Heart left ventricle (tissue), 16 donors: ENCODE measurements at regions not wholly inside any gene's neighbourhood (a gene's known extent, or its start where the extent isn't known, plus 50 kb on each side); places are given as distances from the start of the nearest gene placed in this dataset.
"Not testable (repeated sequence)": the region's sequence is repeated elsewhere in the genome, so short reads cannot be mapped to it uniquely, and the experiment has no call there.

Experiments used
- ATAC-seq, 4 donors: fragments of 200-7000 bp; cut with Tn5 transposase; one replicate each; pipeline ENCODE4 v1.9.1; 2020 to 2022; ENCODE audit warnings: moderate library complexity in 4 of 4, mild to moderate bottlenecking in 3 of 4, moderate number of reproducible peaks in 1 of 4
- DNase-seq, 5 donors: peaks; one replicate each; pipeline ENCODE4 v3.0.0-alpha.2; 2020
- H3K27ac ChIP-seq, 12 donors: fragments of 200-600 bp; sonication (generic) in 4 of 12; one replicate each; pipeline versions ENCODE4 v1.5.0 to v1.8.0; 2016 to 2022; ENCODE audit warnings: mild to moderate bottlenecking in 2 of 12
- H3K27me3 ChIP-seq, 9 donors: fragments of 200-600 bp; sonication (generic) in 2 of 9; one replicate each; pipeline versions ENCODE4 v1.5.1 to v1.8.0; 2016 to 2022; ENCODE audit warnings: mild to moderate bottlenecking in 3 of 9
- H3K36me3 ChIP-seq, 9 donors: fragments of 200-600 bp; sonication (generic) in 2 of 9; one replicate each; pipeline versions ENCODE4 v1.5.0 to v1.8.0; 2018 to 2022; ENCODE audit warnings: mild to moderate bottlenecking in 2 of 9
- H3K4me1 ChIP-seq, 12 donors: fragments of 200-600 bp; sonication (generic) in 4 of 12; one replicate each; pipeline versions ENCODE4 v1.5.0 to v1.8.0; 2016 to 2022; ENCODE audit warnings: mild to moderate bottlenecking in 3 of 12
- H3K4me3 ChIP-seq, 12 donors: fragments of 200-600 bp; sonication (generic) in 4 of 12; one replicate each; pipeline versions ENCODE4 v1.5.0 to v1.8.0; 2017 to 2022; ENCODE audit warnings: mild to moderate bottlenecking in 9 of 12, moderate library complexity in 4 of 12
- H3K9me3 ChIP-seq, 12 donors: fragments of 200-600 bp; sonication (generic) in 4 of 12; one replicate each; pipeline versions ENCODE4 v1.5.0 to v1.8.0; 2016 to 2022; ENCODE audit warnings: mild to moderate bottlenecking in 1 of 12
- POLR2A ChIP-seq, 2 donors: fragments of 450-650 bp; IDR thresholded peaks; one replicate each; pipeline ENCODE4 v1.6.1; 2017; ENCODE audit warnings: antibody characterized with exemption in 2 of 2, mild to moderate bottlenecking in 2 of 2, moderate library complexity in 2 of 2
- WGBS, 4 donors: extraction: QIAGEN DNeasy Blood & Tissue Kit in 2 of 4; methylation state at CpG; one replicate each; pipeline versions ENCODE4 v1.1.5 to v1.1.7; 2013 to 2018; 5-methylcytosine and 5-hydroxymethylcytosine counted together
- intact Hi-C, 10 donors: fragments of 100-400 bp; cut with DNase I; formaldehyde crosslinking; loops; one replicate each; pipeline versions ENCODE4 v1.11.1 to v1.14.2; 2022
- TF ChIP-seq, protein P1 (sequence below), 12 donors: fragments of 200-600 bp; sonication (generic) in 4 of 12; IDR thresholded peaks; one replicate each; pipeline versions ENCODE4 v1.5.0 to v1.8.0; 2018 to 2022; ENCODE audit warnings: antibody characterized with exemption in 12 of 12, mild to moderate bottlenecking in 5 of 12
- donor health status: ischemic (EF 13 %, LVEDD 7.1; RV severe dilation, severe dysfunction).
- donor health status: healthy with polysubstance abuse.
- donor health status: DM: no; HTN: yes; CAD: no.
- donor health status: DM: no; HTN: no; CAD: no.
- donor health status: ischemic (EF 25% LVEDD 6.9; RV normal size, moderate dysfunction).
- donor health status: ischemic (EF 25% LVEDD 5.7; RV mildly dilated, moderate dysfunction).
- donor health status: healthy.
- donor health status: DM: yes; HTN: yes; CAD: no.
- donor health status: ischemic (EF 35%, LVEDD 5.7; RV mildly dilated, moderate dysfunction).
- donor health status: nonischemic (EF 11% LVEDD 7.7; RV severe dilation, severe dysfunction).
- donor health status: DM: yes; HTN: yes; CAD: no.
- donor health status: PGD.
- donor health status: ischemic (EF 29% LVEDD 5.4; RV normal size, mild dysfunction).
- donor health status: nonischemic (EF 23%, LVEDD 6.1; RV moderate dilation, normal function).

DNA sequence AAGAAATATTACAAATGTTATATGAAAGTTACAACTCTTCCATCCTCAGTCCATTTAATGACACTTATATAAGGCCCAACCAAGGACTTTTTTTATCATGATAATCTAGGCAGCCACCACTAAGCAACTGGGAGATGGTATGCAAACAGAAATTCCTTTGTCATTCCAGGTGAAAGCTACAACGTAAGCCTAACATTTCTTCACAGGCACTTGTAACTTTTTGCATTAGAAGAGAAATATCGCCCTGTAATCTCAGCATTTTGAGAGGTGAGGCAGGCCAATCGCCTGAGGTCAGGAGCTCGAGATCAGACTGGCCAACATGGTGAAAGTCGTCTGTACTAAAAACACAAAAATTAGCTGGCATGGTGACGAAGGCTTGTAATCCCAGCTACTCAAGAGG, 581.2 kb upstream of the SLC8A1 start:
- ATAC-seq (no peak), DNase-seq (no peak)
- intact Hi-C loops: no loop called here
- no peak overlapping the region for H3K27ac ChIP-seq
- no peak for TF ChIP-seq POLR2A (IDR thresholded peaks at IDR 0.05)
- TF ChIP-seq, protein P1, sequence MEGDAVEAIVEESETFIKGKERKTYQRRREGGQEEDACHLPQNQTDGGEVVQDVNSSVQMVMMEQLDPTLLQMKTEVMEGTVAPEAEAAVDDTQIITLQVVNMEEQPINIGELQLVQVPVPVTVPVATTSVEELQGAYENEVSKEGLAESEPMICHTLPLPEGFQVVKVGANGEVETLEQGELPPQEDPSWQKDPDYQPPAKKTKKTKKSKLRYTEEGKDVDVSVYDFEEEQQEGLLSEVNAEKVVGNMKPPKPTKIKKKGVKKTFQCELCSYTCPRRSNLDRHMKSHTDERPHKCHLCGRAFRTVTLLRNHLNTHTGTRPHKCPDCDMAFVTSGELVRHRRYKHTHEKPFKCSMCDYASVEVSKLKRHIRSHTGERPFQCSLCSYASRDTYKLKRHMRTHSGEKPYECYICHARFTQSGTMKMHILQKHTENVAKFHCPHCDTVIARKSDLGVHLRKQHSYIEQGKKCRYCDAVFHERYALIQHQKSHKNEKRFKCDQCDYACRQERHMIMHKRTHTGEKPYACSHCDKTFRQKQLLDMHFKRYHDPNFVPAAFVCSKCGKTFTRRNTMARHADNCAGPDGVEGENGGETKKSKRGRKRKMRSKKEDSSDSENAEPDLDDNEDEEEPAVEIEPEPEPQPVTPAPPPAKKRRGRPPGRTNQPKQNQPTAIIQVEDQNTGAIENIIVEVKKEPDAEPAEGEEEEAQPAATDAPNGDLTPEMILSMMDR (IDR thresholded peaks at IDR 0.05): no peak
- no peaks in the 10 kb centered on the region for H3K27me3 ChIP-seq
- H3K9me3 ChIP-seq: no peaks in the 10 kb centered on the region
- 79 to 88% (median 87%) methylated on average over 6 of the region's 6 CpGs for WGBS, 4 donors
- H3K36me3 ChIP-seq: no peaks in the 10 kb centered on the region
- H3K4me1 ChIP-seq: no peaks in the 10 kb centered on the region
- H3K4me3 ChIP-seq: no peak overlapping the region

DNA sequence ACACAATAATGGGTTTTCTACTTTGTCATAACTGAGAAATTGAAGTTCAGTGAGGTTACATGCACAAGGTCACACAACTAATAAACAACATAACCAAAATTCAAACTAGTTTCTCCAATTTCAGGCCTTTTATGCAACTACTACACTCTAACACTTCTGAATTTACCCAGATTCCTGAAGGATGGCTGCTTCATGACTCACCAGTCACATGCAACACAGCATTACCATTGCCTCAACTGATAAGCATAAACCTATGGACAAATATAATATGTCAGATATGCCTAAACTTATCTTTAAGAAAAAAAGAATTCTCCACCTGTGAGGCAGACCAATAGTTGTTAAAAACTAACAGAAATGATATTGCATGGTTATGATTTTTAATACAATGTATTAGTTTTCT, 586.5 kb upstream of the SLC8A1 start:
- no peak overlapping the region for H3K27ac ChIP-seq
- ATAC-seq (no peak), DNase-seq (no peak)
- intact Hi-C loops: no loop called here
- no peak overlapping the region for H3K4me3 ChIP-seq
- no peaks in the 10 kb centered on the region for H3K27me3 ChIP-seq
- H3K36me3 ChIP-seq: no peaks in the 10 kb centered on the region
- H3K4me1 ChIP-seq: no peaks in the 10 kb centered on the region
- H3K9me3 ChIP-seq: no peaks in the 10 kb centered on the region
- TF ChIP-seq, protein P1 (IDR thresholded peaks at IDR 0.05): no peak
- no peak for TF ChIP-seq POLR2A (IDR thresholded peaks at IDR 0.05)

DNA sequence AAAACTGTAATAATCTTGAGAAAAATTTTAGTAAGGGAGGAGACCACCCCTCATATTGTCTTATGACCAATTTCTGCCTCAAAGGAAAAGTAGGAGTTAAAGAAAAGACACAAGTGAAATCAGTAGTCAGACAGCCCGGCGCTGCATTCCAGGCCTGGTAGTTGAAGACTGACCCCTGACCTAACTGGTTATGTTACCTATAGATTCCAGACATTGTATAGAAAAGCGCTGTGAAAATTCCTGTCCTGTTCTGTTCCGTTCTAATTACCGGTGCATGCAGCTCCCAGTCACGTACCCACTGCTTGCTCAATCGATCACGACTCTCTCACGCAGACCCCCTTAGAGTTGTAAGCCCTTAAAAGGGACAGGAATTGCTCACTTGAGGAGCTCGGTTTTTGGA, 587.9 kb upstream of the SLC8A1 start:
- H3K27ac ChIP-seq, H3K36me3 ChIP-seq, H3K27me3 ChIP-seq, DNase-seq, intact Hi-C loops, H3K4me1 ChIP-seq, H3K9me3 ChIP-seq, ATAC-seq, H3K4me3 ChIP-seq: not testable (repeated sequence)
- 81 to 86% (median 86%) methylated on average over 10 of the region's 10 CpGs for WGBS, 4 donors

DNA sequence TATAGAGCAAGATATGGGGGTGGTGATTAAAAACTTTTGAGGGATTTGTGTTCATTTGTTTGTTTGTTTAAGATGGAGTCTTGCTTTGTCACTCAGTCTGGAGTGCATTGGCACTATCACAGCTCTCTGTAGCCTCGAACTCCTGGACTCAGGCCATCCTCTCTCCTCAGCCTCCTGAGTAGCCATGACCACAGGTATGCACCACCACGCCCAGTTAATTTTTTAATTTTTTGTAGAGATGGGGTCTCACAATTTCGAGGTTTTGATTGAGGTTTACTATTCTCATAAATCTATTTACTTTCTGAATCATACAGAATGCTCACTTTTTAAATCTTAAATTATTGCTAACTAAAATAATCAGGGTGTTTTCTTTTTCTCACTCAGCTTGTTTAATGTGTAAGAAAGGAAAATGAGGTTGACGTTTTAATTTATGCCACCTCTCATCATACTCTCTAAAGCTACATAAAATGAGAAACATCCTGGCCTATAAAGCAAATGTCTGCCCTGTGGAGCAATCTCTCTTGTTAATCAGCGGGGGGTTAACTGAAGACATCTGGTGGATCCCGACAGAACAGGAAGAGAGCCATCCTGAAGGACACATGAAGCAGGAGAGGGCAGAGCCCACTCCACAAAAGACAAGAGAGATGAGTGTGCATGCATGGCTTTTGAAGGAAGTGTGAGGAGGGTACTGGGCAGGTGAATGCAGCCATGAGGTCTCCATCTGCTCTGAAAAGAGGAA, 589.1 kb upstream of the SLC8A1 start:
- ATAC-seq: no peak
- intact Hi-C loops: no loop called here
- H3K4me3 ChIP-seq: no peak overlapping the region
- no peaks in the 10 kb centered on the region for H3K36me3 ChIP-seq
- H3K4me1 ChIP-seq: no peaks in the 10 kb centered on the region
- no peak overlapping the region for H3K27ac ChIP-seq
- no peak for TF ChIP-seq POLR2A (IDR thresholded peaks at IDR 0.05)
- TF ChIP-seq, protein P1 (IDR thresholded peaks at IDR 0.05): no peak
- H3K27me3 ChIP-seq: no peaks in the 10 kb centered on the region
- WGBS, 4 donors: 76 to 80% (median 77%) methylated on average over 6 of the region's 6 CpGs
- no peak for DNase-seq
- H3K9me3 ChIP-seq: peaks cover 0 to 4% (median 0%) of the 10 kb centered on the region in 12 donors

DNA sequence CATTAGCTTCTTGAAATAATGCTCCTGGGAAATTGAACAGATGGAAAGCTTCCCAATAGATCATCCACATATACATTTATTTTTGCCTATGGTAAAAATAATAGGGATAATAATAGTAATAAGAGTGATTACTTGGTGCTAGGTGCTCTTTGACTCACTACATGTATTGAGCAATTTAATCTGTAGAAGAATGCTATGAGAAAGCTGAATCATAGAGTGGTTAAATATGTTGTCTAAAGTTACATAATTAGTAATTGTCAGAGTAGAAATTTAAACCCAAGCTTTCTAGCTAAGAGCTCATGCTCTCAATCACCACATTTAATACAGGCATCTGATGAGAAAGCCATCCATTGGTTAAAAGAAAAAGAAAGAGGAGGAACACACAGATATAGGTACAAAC, 590.5 kb upstream of the SLC8A1 start:
- ATAC-seq: no peak
- DNase-seq: no peak
- intact Hi-C loops: no loop called here
- TF ChIP-seq POLR2A (IDR thresholded peaks at IDR 0.05): no peak
- TF ChIP-seq, protein P1 (IDR thresholded peaks at IDR 0.05): no peak
- H3K36me3 ChIP-seq: no peaks in the 10 kb centered on the region
- no peaks in the 10 kb centered on the region for H3K4me1 ChIP-seq
- peaks cover 0 to 4% (median 0%) of the 10 kb centered on the region in 12 donors for H3K9me3 ChIP-seq
- H3K27ac ChIP-seq: no peak overlapping the region
- H3K4me3 ChIP-seq: no peak overlapping the region
- no peaks in the 10 kb centered on the region for H3K27me3 ChIP-seq
